GM23248 (cell line): ENCODE measurements at regions not wholly inside any gene's neighbourhood (a gene's known extent, or its start where the extent isn't known, plus 50 kb on each side); places are given as distances from the start of the nearest gene placed in this dataset.

ENCODE experiments used
- DNase-seq: peaks from one replicate; pipeline ENCODE4 v3.0.0-alpha.2; 2015
- H2AFZ ChIP-seq: fragments of 200-600 bp; sonication (generic); 2 replicates; pipeline ENCODE4 v1.6.1; 2016; ENCODE audit warnings: antibody characterized with exemption
- H3F3A ChIP-seq: fragments of 200-600 bp; sonication (generic); 2 replicates; pipeline ENCODE4 v1.6.1; 2016; ENCODE audit warnings: mild to moderate bottlenecking, antibody characterized with exemption, mixed run types; ENCODE audit not compliant: insufficient read depth
- H3K27ac ChIP-seq: fragments of 200-600 bp; sonication (generic); 2 replicates; pipeline ENCODE4 v1.5.1; 2016; ENCODE audit warnings: mild to moderate bottlenecking
- H3K27me3 ChIP-seq: fragments of 200-600 bp; sonication (generic); replicated peaks from 2 replicates; pipeline ENCODE4 v1.6.1; 2016; ENCODE audit warnings: mild to moderate bottlenecking; ENCODE audit not compliant: insufficient read depth
- H3K36me3 ChIP-seq: fragments of 200-600 bp; sonication (generic); 2 replicates; pipeline ENCODE4 v1.6.1; 2016; ENCODE audit warnings: low read depth, mild to moderate bottlenecking
- H3K4me1 ChIP-seq: fragments of 200-600 bp; sonication (generic); 2 replicates; pipeline ENCODE4 v1.6.1; 2016; ENCODE audit warnings: mild to moderate bottlenecking; ENCODE audit not compliant: insufficient read depth
- H3K4me2 ChIP-seq: fragments of 200-600 bp; sonication (generic); one replicate; pipeline ENCODE4 v1.6.1; 2016; ENCODE audit warnings: mild to moderate bottlenecking; ENCODE audit not compliant: unreplicated experiment
- H3K4me3 ChIP-seq: fragments of 200-600 bp; sonication (generic); 2 replicates; pipeline ENCODE4 v1.5.1; 2016; ENCODE audit warnings: mild to moderate bottlenecking
- H3K79me2 ChIP-seq: fragments of 200-600 bp; sonication (generic); 2 replicates; pipeline ENCODE4 v1.6.1; 2016; ENCODE audit warnings: mild to moderate bottlenecking; ENCODE audit not compliant: insufficient read depth
- H3K9ac ChIP-seq: fragments of 200-600 bp; sonication (generic); 2 replicates; pipeline ENCODE4 v1.6.1; 2016; ENCODE audit warnings: mild to moderate bottlenecking
- H3K9me2 ChIP-seq: fragments of 200-600 bp; sonication (generic); 2 replicates; pipeline ENCODE4 v1.6.1; 2016; ENCODE audit warnings: mixed run types, mild to moderate bottlenecking, moderate library complexity; ENCODE audit not compliant: insufficient read depth
- H3K9me3 ChIP-seq: fragments of 200-600 bp; sonication (generic); one replicate; pipeline ENCODE4 v1.6.1; 2017; ENCODE audit warnings: low read depth
- H4K20me1 ChIP-seq: fragments of 200-600 bp; sonication (generic); 2 replicates; pipeline ENCODE4 v1.6.0; 2016; ENCODE audit not compliant: insufficient read depth
- EZH2 ChIP-seq: fragments of 200-600 bp; sonication (generic); IDR thresholded peaks from 2 replicates; pipeline ENCODE4 v1.6.1; 2018; ENCODE audit warnings: antibody characterized with exemption, mild to moderate bottlenecking; ENCODE audit not compliant: insufficient read depth, poor library complexity, severe bottlenecking
- EZH2phosphoT487 ChIP-seq: fragments of 200-600 bp; sonication (generic); IDR thresholded peaks from 2 replicates; pipeline ENCODE4 v1.6.1; 2018; ENCODE audit warnings: antibody characterized with exemption, moderate library complexity, mild to moderate bottlenecking, low read depth; ENCODE audit not compliant: insufficient read depth
- WGBS, 2 experiments: methylation state at CpG; one replicate each; pipeline ENCODE4 v1.1.6; 2015 to 2017; ENCODE audit warnings: low lambda C conversion rate in 2 of 2, low coverage in 1 of 2; ENCODE audit errors: missing lambda C conversion rate in 2 of 2; 5-methylcytosine and 5-hydroxymethylcytosine counted together
- in situ Hi-C: fragments of 300-500 bp; cut with MboI; formaldehyde crosslinking; loops from 2 replicates; pipeline ENCODE4 v1.15.0; 2020

- 6 to 14% methylated on average over 2 of the region's 2 CpGs for WGBS, 2 experiments
- no peaks in the 10 kb centered on the region for H4K20me1 ChIP-seq
- TF ChIP-seq EZH2phosphoT487 (no peak), EZH2 (no peak)
- H3K4me1 ChIP-seq, result 0 out of 2 replicates have a peak, but pooled peaks cover 3% of the 10 kb centered on the region
- H3K36me3 ChIP-seq, result no peaks in the 10 kb centered on the region
- DNase-seq, result no peak
- no peaks in the 10 kb centered on the region for H3K79me2 ChIP-seq
- no peak overlapping the region for H3K27ac ChIP-seq
- H3F3A ChIP-seq, result no peaks in the 10 kb centered on the region
- H3K27me3 ChIP-seq, result no peaks in the 10 kb centered on the region
- H3K9me3 ChIP-seq, result no peaks in the 10 kb centered on the region
- no peak overlapping the region for H3K9ac ChIP-seq
- no peak overlapping the region for H3K4me3 ChIP-seq
- in situ Hi-C loops, result loop anchor here (25.0 kb wide), 1 partner anchor 904 kb away; the partner anchor contains the start of gene PTH2R
- no peaks in the 10 kb centered on the region for H3K9me2 ChIP-seq
- H2AFZ ChIP-seq, result no peak overlapping the region
- no peak overlapping the region for H3K4me2 ChIP-seq
Observed at GRCh38 chr2:209316141-209316540, 107.7 kb upstream of the MAP2 start.

- WGBS, 2 experiments, result 36 to 37% methylated on average over 3 of the region's 3 CpGs
- Histone ChIP-seq H3K4me1 (0 out of 2 replicates have a peak, but pooled peaks cover 3% of the 10 kb centered on the region), H3K36me3 (no peaks in the 10 kb centered on the region), H3K4me2 (no peak overlapping the region), H3F3A (no peaks in the 10 kb centered on the region), H2AFZ (no peak overlapping the region), H3K27ac (no peak overlapping the region), H3K4me3 (no peak overlapping the region), H3K27me3 (peaks cover 10% of the 10 kb centered on the region; the same call in 1 of the 2 replicates), H3K9me2 (no peaks in the 10 kb centered on the region), H3K79me2 (no peaks in the 10 kb centered on the region), H4K20me1 (no peaks in the 10 kb centered on the region), H3K9me3 (no peaks in the 10 kb centered on the region), H3K9ac (no peak overlapping the region)
- peak; percentile 59 for DNase-seq
- in situ Hi-C loops, result loop anchor here (25.0 kb wide), 1 partner anchor 909 kb away; the partner anchor contains the start of gene PTH2R
- TF ChIP-seq EZH2 (no peak), EZH2phosphoT487 (no peak)
Observed at GRCh38 chr2:209321076-209321475, 102.8 kb upstream of the MAP2 start.

GRCh38 chr2:209321581-209321980 lies 102.3 kb upstream of the MAP2 start:
- no peaks in the 10 kb centered on the region for H4K20me1 ChIP-seq
- WGBS, 2 experiments, result 71 to 72% methylated on average over 3 of the region's 3 CpGs
- 0 out of 2 replicates have a peak, but pooled peaks cover 3% of the 10 kb centered on the region for H3K4me1 ChIP-seq
- H3K9me2 ChIP-seq, result no peaks in the 10 kb centered on the region
- in situ Hi-C loops, result loop anchor here (25.0 kb wide), 1 partner anchor 909 kb away; the partner anchor contains the start of gene PTH2R
- no peaks in the 10 kb centered on the region for H3K79me2 ChIP-seq
- no peaks in the 10 kb centered on the region for H3K9me3 ChIP-seq
- no peaks in the 10 kb centered on the region for H3K36me3 ChIP-seq
- no peak overlapping the region for H3K27ac ChIP-seq
- no peak overlapping the region for H3K4me3 ChIP-seq
- H3K9ac ChIP-seq, result no peak overlapping the region
- no peaks in the 10 kb centered on the region for H3F3A ChIP-seq
- no peak for DNase-seq
- H3K4me2 ChIP-seq, result no peak overlapping the region
- H3K27me3 ChIP-seq, result peaks cover 10% of the 10 kb centered on the region; the same call in 1 of the 2 replicates
- TF ChIP-seq EZH2 (no peak), EZH2phosphoT487 (no peak)
- no peak overlapping the region for H2AFZ ChIP-seq

GRCh38 chr2:209322041-209322440 lies 101.8 kb upstream of the MAP2 start:
- Histone ChIP-seq H2AFZ (no peak overlapping the region), H3K4me3 (no peak overlapping the region), H3K9ac (no peak overlapping the region), H4K20me1 (no peaks in the 10 kb centered on the region), H3K79me2 (no peaks in the 10 kb centered on the region), H3F3A (no peaks in the 10 kb centered on the region), H3K36me3 (no peaks in the 10 kb centered on the region), H3K9me2 (no peaks in the 10 kb centered on the region), H3K4me2 (no peak overlapping the region), H3K4me1 (0 out of 2 replicates have a peak, but pooled peaks cover 3% of the 10 kb centered on the region), H3K9me3 (no peaks in the 10 kb centered on the region), H3K27ac (no peak overlapping the region), H3K27me3 (peaks cover 10% of the 10 kb centered on the region; the same call in 1 of the 2 replicates)
- no peak for TF ChIP-seq EZH2phosphoT487
- no peak for TF ChIP-seq EZH2
- in situ Hi-C loops, result loop anchor here (25.0 kb wide), 1 partner anchor 910 kb away; the partner anchor contains the start of gene PTH2R
- 32 to 34% methylated on average over 1 of the region's 1 CpG for WGBS, 2 experiments
- no peak for DNase-seq
